ENCODE measurements at regions not wholly inside any gene's neighbourhood (a gene's known extent, or its start where the extent isn't known, plus 50 kb on each side); places are given as distances from the start of the nearest gene placed in this dataset.

- no peak for DNase-seq
Measured at GRCh38 chr9:93875330-93875729, 79.8 kb downstream of the BARX1 start.

GRCh38 chr9:93874242-93874641, 80.9 kb downstream of the BARX1 start:
- no peak for DNase-seq

- no peak for DNase-seq
Measured at GRCh38 chr9:93871286-93871685, 83.9 kb downstream of the BARX1 start.

DNA sequence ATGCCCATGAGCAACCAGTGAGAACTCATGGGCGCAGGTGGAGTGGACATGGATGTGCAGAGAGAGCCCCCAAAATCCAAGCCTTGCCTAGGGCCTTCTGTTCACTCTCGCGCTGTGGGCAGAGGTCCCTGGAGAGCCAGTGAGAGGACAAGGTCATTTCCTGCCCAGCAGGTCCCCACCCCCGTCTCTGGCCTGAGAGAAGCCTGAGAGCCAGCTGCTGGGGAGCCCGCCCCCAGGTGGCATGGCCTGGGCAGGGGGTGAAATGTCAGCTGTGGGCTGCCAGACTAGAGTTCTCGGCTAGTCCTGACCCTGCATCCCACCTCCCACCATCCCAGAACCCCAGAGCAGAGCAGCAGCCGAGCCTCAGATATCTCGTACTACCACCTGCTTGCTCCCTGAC, 85.3 kb downstream of the BARX1 start:
- DNase-seq, result no peak

DNA sequence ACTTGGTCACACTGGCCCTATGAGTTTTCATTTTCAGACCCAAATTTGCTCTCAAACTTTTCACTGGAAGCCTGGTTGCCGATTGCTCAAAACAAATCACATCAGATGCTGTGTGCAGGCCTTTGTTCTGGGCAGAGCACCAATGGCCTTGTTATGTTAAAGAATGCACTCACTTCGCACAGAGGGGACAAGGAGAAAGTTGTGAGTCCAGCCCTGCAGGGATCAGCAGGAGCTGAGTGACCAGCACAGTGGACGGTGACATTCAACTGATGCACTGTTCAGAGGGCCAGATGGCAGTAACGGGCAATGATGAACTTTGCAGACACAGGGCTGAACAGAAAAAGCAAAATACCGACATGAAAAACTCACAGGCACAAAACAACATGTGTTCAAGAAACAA, 86.1 kb downstream of the BARX1 start:
- DNase-seq, result no peak

DNA sequence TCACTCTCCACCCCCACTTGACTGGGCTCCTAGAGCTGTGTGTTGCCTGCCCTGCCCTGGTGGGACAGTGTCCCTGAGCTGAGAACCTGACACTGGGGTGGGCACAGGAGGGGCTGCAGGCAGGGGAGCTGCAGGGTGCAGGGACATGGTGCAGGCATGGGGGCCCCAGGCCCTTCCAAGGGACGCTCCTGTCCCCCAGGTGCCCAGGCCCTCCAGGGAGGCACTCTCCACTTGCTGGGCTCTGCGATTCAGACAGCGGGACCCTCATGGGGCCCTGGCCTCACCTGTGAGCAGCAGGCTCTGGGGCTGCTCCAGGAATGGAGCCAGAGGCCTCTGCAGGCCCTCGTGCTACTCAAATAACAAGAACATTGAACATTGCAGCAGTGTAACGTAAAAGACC, 89.4 kb downstream of the BARX1 start:
- DNase-seq, result no peak

GRCh38 chr9:93865245-93865644, 89.9 kb downstream of the BARX1 start:
- DNase-seq, result no peak

- no peak for DNase-seq
Measured at GRCh38 chr9:93864840-93865239, 90.3 kb downstream of the BARX1 start.

GRCh38 chr9:93864032-93864431, 91.1 kb downstream of the BARX1 start:
- DNase-seq, result no peak

DNA sequence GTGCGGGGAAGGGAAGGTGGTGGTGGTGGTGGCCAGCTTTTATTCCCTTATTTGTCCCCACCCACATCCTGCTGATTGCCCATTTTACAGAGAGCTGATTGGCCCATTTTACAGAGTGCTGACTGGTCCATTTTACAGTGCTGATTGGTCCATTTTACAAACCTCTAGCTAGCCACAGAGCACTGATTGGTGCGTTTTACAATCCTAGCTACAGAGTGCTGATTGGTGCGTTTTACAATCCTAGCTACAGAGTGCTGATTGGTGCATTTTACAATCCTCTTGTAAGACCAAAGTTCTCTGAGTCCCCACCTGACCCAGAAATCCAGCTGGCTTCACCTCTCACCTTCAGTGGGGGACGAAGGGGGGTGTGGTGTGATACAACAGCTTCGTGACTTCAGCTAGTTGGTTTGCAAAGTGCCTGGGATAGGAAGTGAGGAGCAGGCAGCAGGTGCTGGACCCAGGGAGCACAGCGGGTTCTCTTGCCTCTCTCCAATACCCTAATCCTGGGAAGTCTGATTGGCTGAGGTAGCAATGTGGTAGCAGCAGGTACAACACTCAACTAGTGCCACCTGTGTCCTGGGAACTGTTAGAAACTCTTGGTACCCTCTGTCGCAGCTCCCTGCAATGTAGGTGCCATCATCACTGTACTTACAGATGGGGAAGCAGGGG, 92.1 kb downstream of the BARX1 start:
- no peak for DNase-seq

GRCh38 chr9:93861736-93862358, 93.3 kb downstream of the BARX1 start:
- DNase-seq, result no peak

DNA sequence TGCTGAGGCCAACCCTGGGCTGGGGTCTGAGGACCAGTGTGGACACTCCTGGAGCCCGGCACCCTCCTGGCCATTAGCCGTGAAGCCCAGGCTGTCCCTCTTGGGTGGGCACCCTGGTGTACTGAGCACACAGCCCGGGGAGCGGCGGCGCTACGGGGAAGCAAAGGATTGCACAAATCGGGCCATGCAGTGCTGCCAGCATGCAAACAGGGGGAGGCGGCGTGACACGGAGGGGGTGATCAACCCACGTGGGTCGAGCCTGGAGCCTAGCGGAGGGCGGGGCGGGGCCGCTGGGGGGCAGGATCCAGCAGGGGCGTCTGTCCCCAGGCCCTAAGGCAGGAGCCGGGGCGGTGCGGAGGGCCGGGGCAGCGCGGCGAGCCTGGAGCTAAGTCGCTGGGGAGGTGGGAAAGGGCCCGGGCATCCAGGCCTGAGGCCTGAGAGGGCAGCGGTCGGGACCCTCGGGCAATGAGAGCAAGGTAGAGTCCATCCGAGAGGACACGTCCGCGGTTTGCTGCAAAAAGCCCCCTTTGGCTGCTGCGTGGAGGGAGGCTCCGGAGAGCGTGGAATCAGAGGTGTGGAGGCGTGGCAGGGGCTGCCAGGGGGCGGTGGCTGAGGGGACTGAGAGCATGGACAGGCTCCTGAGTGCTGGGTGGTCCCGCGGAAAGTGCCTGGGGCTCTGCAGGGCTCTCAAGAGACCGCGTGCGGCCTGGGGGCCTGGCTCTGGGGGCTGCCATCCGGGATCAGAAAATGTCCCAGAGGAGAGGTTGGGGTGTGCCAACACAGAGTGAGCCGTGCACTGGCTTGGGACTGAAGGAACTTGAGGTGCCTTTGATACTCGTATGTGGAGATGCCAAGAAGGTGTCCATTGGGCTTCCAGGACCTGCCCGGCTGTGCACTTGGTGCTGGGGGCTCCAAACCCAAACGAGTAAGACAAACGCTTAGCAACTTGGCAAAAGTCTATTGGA, 94.2 kb downstream of the BARX1 start:
- no peak for DNase-seq

DNA sequence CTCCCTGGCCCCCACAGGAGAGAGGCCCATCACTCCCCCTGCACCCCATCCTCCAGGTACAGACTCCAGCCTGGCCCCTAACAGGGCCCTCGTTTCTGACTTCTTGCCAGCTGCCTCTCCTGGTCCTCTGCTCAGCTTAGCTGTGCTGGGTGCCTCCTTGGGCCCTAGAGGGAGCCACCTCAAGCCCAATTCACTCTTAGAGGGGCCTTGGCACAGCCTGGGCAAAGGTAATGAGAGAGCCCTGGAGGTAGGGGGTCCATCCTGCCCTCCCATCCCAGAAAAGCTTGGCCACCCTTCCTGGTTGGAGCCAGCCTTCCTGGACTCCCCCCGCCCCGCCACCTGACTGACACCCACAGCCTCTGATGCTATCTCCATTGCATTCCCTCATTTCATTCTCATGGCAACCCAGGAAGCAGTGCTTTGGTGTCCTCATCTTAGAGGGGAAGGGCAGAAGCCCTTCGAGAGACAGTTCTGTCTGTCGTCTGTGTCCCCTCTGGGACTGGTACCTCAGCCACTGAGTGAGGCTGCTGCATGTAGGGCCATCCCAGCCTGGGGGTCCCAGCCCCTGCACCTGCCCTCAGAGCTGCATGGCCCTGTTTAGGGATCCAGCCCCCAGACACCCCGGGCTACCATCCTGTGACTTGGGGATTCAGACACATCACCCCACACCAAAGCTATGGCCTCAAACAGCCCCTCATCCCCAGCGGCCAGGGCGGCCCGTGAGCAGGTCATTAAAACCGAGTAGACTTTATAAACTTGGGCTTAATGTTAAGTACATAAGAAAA, 95.5 kb downstream of the BARX1 start:
- DNase-seq, result no peak

- no peak for DNase-seq
Measured at GRCh38 chr9:93857528-93857927, 97.6 kb downstream of the BARX1 start.

DNA sequence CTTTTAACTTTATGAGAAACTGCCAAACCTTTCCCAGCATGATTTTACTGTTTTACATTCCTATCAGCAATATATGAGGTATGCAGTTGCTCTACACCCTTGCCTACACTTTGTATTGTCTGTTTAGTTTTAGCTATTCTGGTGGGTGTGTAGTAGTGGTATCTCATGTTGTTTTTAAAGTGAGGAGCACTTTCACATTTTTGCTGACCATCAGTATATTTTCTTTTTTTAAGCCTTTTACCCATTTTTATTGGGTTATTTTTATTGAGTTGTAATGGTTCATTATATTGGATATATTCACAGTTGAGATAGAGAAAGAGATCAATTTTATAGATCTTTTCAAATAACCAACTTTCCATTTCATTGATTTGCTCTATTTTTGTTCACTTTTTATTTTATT, 102.4 kb downstream of the BARX1 start:
- no peak for DNase-seq

DNA sequence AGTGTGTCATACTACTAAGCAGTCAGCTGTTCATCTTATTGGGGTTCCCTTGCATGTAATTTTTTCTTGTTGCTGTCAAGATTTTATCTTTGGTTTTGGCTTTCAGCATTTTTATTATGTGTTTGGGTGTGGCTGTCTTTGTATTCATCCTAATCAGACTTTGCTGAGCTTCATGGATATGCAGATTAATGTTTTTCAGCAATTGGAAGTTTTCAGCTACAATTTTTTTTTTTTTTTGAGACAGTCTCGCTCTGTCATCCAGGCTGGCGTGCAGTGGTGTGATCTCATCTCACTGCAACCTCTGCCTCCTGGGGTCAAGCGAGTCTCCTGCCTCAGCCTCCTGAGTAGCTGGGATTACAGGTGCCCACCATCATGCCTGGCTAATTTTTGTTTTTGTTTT, 108.8 kb downstream of the BARX1 start:
- DNase-seq, result no peak

DNA sequence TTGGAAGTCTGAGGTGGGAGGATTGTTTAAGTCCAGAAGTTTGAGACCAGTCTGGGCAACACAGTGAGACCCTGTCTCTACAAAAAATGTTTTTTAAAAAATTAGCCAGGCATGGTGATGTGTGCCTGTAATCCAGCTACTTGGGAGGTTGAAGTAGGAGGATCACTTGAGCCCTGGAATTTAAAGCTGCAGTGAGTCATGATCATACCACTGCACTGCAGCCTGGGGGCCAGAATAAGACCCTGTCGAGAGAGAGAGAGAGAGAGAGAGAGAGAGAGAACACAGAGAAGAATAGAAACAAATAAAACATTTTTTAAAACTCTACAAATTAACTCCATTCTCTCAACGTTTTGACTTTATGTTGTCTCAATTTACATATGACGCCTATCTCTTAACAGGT, 111.8 kb downstream of the BARX1 start:
- DNase-seq, result no peak

- no peak for DNase-seq
Measured at GRCh38 chr9:93830606-93831005, 124.5 kb downstream of the BARX1 start.

- DNase-seq, result no peak
Measured at GRCh38 chr9:93830012-93830596, 125.1 kb downstream of the BARX1 start.

- no peak for DNase-seq
Measured at GRCh38 chr9:93829271-93830011, 125.7 kb downstream of the BARX1 start.

- no peak for DNase-seq
Measured at GRCh38 chr9:93828331-93829097, 126.6 kb downstream of the BARX1 start.
